Panc1 (cell line): ENCODE measurements at regions not wholly inside any gene's neighbourhood (a gene's known extent, or its start where the extent isn't known, plus 50 kb on each side); places are given as distances from the start of the nearest gene placed in this dataset.

Source experiments
- POLR2AphosphoS5 ChIP-seq: IDR thresholded peaks from 2 replicates; pipeline ENCODE4 v1.6.1; 2012; ENCODE audit warnings: mild to moderate bottlenecking, low read depth, low read length, moderate library complexity
- SIN3A ChIP-seq: IDR thresholded peaks from 2 replicates; pipeline ENCODE4 v1.6.1; 2012; ENCODE audit warnings: low read depth, mild to moderate bottlenecking, low read length, moderate library complexity, borderline replicate concordance; ENCODE audit not compliant: insufficient read depth
- TCF7L2 ChIP-seq: IDR thresholded peaks from 2 replicates; pipeline ENCODE4 v1.6.1; 2011; ENCODE audit warnings: mild to moderate bottlenecking, low read depth, low read length, inconsistent platforms
- TF ChIP-seq, protein P1 (sequence below): fragments of 450-650 bp; IDR thresholded peaks from 2 replicates; pipeline ENCODE4 v1.5.1; 2017; ENCODE audit warnings: mild to moderate bottlenecking
- TF ChIP-seq, protein P2 (sequence below), 2 experiments: IDR thresholded peaks; 2 replicates each; pipeline ENCODE4 v1.6.1; 2011 to 2012; ENCODE audit warnings: low read depth in 2 of 2, control low read depth in 1 of 2, low read length in 1 of 2, mild to moderate bottlenecking in 1 of 2, moderate library complexity in 1 of 2; ENCODE audit not compliant: insufficient read depth in 1 of 2

DNA sequence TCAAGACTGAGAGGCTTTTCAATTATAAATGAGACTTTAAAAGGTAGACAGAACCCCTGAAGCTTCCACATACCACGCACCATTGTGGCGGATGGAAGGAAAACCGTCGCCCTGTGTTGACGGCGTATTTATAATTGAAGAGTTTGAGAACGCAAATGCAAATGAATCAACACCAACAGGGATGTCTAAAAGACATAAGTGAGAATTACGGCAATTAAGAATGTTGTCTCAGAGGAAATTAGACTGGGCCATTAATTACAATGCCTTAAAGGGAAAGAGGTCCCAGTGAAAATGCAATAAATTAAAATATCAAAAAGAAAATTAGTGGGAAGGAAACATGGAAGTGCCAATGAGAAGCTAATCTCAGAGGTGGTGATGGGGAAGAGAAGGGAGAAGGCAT, 148.5 kb upstream of the XYLT1 start:
- TF ChIP-seq, protein P1, sequence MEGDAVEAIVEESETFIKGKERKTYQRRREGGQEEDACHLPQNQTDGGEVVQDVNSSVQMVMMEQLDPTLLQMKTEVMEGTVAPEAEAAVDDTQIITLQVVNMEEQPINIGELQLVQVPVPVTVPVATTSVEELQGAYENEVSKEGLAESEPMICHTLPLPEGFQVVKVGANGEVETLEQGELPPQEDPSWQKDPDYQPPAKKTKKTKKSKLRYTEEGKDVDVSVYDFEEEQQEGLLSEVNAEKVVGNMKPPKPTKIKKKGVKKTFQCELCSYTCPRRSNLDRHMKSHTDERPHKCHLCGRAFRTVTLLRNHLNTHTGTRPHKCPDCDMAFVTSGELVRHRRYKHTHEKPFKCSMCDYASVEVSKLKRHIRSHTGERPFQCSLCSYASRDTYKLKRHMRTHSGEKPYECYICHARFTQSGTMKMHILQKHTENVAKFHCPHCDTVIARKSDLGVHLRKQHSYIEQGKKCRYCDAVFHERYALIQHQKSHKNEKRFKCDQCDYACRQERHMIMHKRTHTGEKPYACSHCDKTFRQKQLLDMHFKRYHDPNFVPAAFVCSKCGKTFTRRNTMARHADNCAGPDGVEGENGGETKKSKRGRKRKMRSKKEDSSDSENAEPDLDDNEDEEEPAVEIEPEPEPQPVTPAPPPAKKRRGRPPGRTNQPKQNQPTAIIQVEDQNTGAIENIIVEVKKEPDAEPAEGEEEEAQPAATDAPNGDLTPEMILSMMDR, result no peak
- TF ChIP-seq POLR2AphosphoS5 (no peak), TCF7L2 (no peak), SIN3A (no peak)
- TF ChIP-seq, protein P2, sequence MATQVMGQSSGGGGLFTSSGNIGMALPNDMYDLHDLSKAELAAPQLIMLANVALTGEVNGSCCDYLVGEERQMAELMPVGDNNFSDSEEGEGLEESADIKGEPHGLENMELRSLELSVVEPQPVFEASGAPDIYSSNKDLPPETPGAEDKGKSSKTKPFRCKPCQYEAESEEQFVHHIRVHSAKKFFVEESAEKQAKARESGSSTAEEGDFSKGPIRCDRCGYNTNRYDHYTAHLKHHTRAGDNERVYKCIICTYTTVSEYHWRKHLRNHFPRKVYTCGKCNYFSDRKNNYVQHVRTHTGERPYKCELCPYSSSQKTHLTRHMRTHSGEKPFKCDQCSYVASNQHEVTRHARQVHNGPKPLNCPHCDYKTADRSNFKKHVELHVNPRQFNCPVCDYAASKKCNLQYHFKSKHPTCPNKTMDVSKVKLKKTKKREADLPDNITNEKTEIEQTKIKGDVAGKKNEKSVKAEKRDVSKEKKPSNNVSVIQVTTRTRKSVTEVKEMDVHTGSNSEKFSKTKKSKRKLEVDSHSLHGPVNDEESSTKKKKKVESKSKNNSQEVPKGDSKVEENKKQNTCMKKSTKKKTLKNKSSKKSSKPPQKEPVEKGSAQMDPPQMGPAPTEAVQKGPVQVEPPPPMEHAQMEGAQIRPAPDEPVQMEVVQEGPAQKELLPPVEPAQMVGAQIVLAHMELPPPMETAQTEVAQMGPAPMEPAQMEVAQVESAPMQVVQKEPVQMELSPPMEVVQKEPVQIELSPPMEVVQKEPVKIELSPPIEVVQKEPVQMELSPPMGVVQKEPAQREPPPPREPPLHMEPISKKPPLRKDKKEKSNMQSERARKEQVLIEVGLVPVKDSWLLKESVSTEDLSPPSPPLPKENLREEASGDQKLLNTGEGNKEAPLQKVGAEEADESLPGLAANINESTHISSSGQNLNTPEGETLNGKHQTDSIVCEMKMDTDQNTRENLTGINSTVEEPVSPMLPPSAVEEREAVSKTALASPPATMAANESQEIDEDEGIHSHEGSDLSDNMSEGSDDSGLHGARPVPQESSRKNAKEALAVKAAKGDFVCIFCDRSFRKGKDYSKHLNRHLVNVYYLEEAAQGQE (IDR thresholded peaks at IDR 0.05; ENCODE audit: insufficient read depth in 1 of 2, low read depth in 2 of 2, low read length in 1 of 2), result no peak
